NCI-H526 treated with DMSO at 0.1 percent for 48 hours (cell line): ENCODE measurements at regions not wholly inside any gene's neighbourhood (a gene's known extent, or its start where the extent isn't known, plus 50 kb on each side); places are given as distances from the start of the nearest gene placed in this dataset.

Experiments
- DNase-seq: peaks from one replicate; lab custom pipeline; 2025; lab: John Stamatoyannopoulos, UW

DNA sequence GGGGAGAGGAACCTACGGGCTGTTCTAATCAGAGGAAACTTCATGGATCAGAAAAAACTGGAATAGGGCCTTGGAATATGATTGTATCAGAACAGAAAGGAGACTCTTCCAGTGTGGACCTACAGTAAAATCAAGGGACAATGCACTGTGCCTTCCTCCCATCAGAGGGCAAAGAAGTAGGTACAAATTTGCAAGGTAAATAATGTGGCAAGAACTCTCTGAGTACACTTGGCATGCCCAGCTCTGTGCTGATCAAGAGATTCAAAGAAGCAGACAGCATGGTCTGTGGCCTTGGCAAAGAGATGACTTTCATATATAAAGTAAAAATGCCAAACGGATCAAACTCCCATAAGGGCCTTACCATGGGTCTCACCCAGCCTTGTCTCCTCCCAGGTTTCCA, 242.6 kb upstream of the OSR1 start:
- DNase-seq: peak; percentile 89

DNA sequence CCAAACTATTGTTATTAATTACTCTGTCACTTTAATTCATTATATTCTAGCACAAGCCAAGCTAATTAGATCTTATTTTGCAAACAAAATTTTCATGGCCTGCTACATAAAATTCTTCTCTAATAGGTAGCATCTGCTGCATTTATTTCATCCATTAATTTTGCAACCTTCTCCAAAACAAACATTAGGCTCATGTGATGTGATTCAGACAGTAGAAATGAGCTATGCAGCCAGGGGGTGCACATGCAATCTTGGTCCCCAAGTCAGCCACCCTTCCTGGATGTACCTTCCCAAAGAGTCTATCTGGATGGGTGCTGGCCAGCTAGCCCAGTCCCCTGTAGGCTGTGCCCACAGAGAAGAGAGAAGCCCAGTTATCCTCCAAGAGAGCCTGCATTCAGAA, 242.1 kb upstream of the OSR1 start:
- DNase-seq: no peak

DNA sequence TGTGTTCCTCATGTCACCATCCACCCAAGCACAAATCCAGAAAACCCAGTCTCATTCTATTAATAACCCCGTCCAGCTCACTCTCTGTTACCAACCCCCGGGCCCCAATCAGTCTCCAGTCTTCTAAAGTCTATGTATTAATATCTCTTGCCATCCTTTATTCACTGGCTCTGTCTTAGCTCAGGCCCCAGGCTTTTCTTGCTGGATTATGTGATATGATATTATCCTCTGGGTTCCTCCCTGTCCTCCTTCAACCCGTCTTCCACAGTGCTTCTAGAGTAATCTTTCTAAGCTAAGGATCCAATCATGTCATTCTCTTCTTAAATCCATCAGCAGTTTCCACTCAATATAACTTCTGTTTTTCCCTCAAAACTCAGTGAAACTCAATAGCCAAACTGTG, 240.5 kb upstream of the OSR1 start:
- no peak for DNase-seq

- DNase-seq: no peak
Measured at GRCh38 chr2:19592197-19592596, 233.8 kb upstream of the OSR1 start.

DNA sequence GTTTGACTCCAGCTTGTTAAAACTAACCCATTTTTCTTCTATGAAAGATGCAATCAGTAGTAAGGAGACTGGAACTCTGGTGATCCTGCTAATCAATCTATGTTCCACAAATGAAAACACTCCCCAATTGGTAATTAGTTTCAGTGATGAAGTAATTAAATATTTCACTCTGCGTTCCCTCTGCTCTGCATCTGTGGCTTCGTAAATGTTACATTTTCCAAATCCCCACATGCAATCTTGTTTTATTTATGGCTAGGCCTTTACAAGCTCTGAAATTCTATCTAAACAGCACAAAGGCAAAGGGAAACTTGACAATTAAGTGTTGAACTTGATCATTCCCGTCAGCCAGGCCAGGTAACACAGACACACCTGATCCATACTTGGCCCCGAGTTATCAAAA, 231.4 kb upstream of the OSR1 start:
- no peak for DNase-seq

GRCh38 chr2:19580830-19581229, 222.4 kb upstream of the OSR1 start:
- DNase-seq: no peak

DNA sequence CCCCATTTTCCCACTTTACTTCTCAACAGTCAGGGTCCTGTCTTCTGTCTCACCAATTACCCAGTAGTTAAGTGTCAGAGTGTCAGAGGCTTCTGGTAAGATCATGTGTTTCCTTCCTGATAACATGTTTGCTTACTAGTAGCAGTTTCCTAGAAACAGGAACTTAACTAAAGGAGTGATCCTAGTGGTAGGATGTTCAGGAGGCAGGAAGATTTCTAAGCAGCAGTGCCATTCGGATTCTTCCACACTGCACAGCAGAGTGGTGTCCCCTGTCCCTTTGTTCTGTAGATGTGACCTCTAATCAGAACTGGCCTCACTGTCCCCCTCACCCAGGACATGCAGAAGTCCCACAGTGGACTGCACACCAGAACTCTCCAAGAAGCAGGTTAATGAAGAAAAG, 221.8 kb upstream of the OSR1 start:
- DNase-seq: no peak

DNA sequence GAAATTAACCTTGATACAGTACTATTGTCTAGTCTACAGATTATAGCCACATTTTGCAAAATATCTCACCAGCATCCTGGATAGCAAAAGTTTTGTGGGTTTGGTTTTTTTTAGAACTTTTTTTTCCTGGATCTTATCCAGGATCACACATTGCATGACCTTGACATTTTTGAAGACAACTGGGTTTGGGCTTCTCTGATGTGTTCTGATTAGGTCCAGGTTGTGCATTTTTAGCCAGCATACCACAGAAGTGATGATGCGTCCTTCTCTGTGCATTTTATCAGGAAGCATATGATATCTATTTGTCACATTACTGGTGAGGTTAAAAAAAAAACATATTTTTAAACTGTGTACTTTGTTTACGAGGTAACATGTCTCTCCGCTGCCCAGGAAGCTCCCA, 221.0 kb upstream of the OSR1 start:
- no peak for DNase-seq

- DNase-seq: no peak
Measured at GRCh38 chr2:19577723-19578122, 219.3 kb upstream of the OSR1 start.

- DNase-seq: no peak
Measured at GRCh38 chr2:19576411-19576810, 218.0 kb upstream of the OSR1 start.

DNA sequence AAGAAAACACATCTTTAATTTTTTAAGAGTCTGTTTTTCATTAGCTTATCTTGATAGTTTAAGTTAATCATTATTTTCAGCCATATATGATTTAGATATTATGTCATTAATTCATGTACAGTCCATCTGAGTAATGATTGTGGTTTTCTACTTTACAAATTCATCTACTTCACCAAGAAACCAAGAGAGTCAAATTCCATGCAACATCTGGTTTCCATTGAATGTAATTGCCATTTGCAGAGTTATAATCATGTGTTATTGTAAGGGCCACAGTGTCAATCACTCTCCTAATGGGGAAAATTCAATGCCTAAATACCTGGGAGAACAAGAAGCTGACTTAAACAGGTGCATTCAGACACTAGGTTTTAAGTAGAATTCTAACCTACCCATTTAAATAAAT, 217.2 kb upstream of the OSR1 start:
- no peak for DNase-seq

- DNase-seq: peak; percentile 34
Measured at GRCh38 chr2:19574778-19575260, 216.4 kb upstream of the OSR1 start.

DNA sequence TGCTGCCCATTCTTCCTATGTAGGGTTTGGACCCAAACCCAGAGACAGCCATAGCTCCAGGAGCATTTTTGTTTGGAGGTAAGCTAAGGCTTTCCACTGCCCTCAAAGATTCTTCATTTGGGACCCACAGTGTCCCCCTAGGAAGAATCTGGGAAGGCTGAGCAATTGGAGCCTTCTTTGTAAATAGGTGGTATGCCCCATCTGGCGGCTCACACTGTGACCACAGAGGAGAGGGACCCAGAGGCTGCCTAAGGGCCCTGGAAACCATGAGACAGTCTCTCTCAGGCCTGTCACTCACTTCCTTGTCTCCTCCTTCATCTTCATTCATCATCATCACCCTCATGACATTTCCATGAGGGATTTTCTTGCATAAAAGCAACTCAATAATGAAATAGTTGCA, 215.4 kb upstream of the OSR1 start:
- DNase-seq: no peak

GRCh38 chr2:19571773-19572172, 213.3 kb upstream of the OSR1 start:
- DNase-seq: no peak

DNA sequence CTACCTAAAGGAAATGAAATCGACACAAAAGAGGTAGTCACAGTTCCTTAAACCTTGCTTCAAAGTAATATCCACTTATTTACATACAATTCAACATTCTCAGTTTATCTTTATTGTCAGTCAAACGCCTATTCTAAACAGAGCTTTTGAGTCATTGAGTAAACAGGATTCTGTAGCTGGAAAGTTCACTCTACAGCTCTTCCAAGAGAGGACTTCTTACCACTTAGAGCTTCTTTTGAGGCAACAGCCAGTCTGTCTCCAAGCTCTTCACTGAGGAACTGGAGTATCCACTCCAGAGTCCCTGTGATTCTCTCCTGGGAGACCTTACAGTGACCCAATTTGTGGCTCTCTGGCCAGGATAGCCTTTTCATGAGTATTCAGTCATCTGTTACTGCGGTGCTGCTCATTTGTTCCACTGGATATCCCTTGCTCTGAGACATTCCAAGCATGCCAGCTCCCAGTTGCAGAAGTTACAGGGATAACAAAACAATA, 210.9 kb upstream of the OSR1 start:
- no peak for DNase-seq

GRCh38 chr2:19568809-19569208, 210.4 kb upstream of the OSR1 start:
- DNase-seq: no peak

DNA sequence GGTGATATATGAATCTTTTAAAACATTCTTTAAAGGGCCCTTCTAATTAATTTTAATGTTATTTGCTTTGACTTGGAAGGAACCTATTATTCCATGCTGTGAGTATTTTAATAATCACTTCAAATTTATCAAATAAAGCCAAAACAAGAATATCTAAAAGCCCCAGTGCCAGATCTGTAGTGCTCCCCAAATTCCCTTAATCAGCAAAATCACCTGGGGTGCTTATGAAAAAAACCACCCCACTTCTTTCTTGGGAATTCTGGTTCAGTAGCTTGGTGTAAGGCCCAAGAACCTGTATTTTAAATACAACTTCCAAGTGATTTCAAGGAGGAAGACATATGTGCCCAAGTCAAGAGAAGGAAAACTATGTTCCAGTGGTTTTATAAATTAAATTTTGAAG, 202.4 kb upstream of the OSR1 start:
- DNase-seq: no peak

- DNase-seq: no peak
Measured at GRCh38 chr2:19559596-19560240, 201.3 kb upstream of the OSR1 start.

DNA sequence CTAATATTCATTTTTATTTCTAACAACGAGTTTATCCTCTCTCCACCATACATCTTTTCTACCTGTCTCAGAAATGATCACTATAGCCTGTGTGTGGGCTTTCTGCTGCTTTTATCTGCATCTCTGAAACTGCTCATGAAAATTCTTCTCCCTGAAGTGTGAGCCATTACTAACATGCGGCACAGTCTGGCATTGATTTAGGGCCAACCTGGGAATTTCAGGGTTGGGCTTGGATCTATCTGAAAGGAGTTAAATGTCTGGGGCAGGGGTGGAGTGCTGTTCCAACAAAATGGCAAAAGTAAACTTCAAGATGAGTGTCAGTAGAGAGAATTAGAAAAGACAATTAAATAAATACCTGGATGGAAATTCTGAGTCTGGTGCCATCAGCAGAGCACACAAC, 198.2 kb upstream of the OSR1 start:
- no peak for DNase-seq

DNA sequence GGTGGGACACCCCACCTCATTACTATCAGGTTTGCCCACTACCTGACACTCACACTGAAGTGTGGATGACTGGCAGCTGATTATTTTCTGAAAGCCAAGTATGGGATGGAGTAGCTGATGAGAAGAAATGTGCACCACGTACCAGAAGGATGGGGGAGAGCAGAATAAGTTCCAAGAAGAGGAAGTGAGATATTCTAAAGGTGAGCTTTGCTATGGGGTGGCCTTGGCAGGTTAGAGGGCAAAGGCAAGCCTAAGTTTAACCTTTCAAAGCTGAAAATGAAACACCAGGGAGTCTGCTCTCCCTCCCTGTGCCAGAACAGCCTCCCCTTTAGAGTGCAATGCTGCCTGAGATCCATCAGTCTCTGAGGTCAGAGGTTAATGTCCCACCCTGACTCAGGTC, 196.1 kb upstream of the OSR1 start:
- DNase-seq: no peak

GRCh38 chr2:19552270-19552669, 193.8 kb upstream of the OSR1 start:
- no peak for DNase-seq

DNA sequence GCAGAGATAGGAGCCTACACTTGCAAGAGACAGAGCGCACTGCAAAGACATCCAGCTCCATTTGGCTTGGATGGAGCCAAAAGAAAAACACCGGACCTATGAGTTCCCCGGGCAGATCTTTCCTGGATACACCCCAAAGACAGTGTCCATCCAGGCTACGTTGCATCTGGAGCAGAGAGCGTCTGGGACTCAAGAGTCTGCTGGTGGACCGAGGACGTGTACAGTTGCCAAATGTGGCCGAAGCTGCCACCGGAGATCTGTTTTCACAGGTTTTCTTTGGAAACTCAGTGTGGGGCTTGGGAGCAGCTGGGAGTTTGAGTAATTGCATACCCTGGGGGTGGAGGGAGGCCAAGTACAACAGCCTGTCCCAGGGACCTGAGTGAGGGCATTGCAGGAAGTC, 192.3 kb upstream of the OSR1 start:
- DNase-seq: no peak

DNA sequence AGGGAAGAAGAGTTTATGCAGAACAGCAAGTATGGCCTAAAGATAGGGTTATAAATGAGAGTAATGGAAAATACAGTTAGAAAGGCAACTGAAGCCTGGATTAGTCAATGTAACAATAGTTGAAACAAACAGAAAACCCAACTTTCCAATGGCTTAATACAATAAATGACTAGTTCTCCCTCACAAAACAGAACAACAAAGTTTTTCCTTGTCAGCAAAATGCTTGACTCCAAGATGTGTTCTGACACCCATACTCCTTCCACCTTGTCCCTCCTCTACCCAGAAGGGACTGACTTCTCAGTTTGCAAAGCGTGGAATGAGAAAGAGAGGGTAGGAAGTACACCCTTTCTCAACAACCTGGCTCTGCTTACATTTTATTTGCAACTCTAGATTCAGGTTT, 191.4 kb upstream of the OSR1 start:
- no peak for DNase-seq

DNA sequence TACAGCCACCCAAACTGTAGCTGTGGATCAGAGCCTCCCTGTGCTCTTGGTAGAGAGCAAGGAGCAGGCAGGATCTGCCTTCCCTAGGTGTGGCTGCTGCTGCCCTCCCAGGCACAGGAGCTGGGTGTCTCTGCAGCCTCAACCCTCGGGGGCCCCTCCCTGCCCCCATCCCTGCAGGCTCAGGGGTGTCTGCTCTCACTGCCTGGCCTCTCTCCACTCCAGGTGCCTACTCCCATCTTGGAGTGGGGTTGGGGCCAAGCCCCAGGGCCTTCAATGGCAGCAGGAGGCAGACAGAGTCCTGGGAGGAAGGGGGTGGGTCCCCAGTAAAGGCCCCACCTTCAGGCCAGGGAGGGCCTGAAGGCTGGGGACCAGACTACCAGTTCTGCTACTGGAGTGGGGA, 189.7 kb upstream of the OSR1 start:
- no peak for DNase-seq

- no peak for DNase-seq
Measured at GRCh38 chr2:19547321-19547720, 188.9 kb upstream of the OSR1 start.
